AG04450 (cell line): ENCODE measurements at regions not wholly inside any gene's neighbourhood (a gene's known extent, or its start where the extent isn't known, plus 50 kb on each side); places are given as distances from the start of the nearest gene placed in this dataset.

ENCODE experiments used
- CTCF ChIA-PET: fragments of 300-600, 350-600 bp; formaldehyde crosslinking; extraction: SDS; loops from one replicate; lab custom pipeline; 2022; ENCODE audit warnings: antibody characterized with exemption, inconsistent platforms; lab: Charles Lee
- POLR2A ChIA-PET: fragments of 350-600 bp; formaldehyde crosslinking; extraction: SDS; loops from one replicate; lab custom pipeline; 2021; ENCODE audit warnings: antibody characterized with exemption, inconsistent platforms; lab: Yijun Ruan, JAX
- DNase-seq: peaks from one replicate; pipeline ENCODE4 v3.0.0-alpha.2; 2011; ENCODE audit warnings: low read depth, low spot score
- H3K27ac ChIP-seq: one replicate; pipeline ENCODE4 v1.5.1; 2012; ENCODE audit warnings: low read depth, low read length, control low read depth
- H3K27me3 ChIP-seq: one replicate; pipeline ENCODE4 v1.6.0; 2012; ENCODE audit warnings: low read length; ENCODE audit not compliant: control insufficient read depth, insufficient read depth
- H3K4me3 ChIP-seq: 2 replicates; pipeline ENCODE4 v1.5.1; 2011; ENCODE audit warnings: mild to moderate bottlenecking, low read depth, low read length, control low read depth
- H3K9me3 ChIP-seq: 2 replicates; pipeline ENCODE4 v1.5.1; 2012; ENCODE audit warnings: low read length; ENCODE audit not compliant: control insufficient read depth, insufficient read depth
- CTCF ChIP-seq: IDR thresholded peaks from 2 replicates; pipeline ENCODE4 v1.5.1; 2011; ENCODE audit warnings: low read depth, low read length, control low read depth, inconsistent platforms

GRCh38 chr5:88390096-88390441 is 121.4 kb upstream of the TMEM161B start:
- H3K4me3 ChIP-seq: no peak overlapping the region
- CTCF ChIA-PET: interaction anchor here (0.5 kb wide), 1 partner anchor 249 kb away, joined by 4 read pairs; no protein-coding TSS in a partner anchor
- H3K9me3 ChIP-seq: no peaks in the 10 kb centered on the region
- H3K27me3 ChIP-seq: no peaks in the 10 kb centered on the region
- TF ChIP-seq CTCF: no peak
- POLR2A ChIA-PET: no interaction called here
- no peak for DNase-seq
- H3K27ac ChIP-seq: no peak overlapping the region

DNA sequence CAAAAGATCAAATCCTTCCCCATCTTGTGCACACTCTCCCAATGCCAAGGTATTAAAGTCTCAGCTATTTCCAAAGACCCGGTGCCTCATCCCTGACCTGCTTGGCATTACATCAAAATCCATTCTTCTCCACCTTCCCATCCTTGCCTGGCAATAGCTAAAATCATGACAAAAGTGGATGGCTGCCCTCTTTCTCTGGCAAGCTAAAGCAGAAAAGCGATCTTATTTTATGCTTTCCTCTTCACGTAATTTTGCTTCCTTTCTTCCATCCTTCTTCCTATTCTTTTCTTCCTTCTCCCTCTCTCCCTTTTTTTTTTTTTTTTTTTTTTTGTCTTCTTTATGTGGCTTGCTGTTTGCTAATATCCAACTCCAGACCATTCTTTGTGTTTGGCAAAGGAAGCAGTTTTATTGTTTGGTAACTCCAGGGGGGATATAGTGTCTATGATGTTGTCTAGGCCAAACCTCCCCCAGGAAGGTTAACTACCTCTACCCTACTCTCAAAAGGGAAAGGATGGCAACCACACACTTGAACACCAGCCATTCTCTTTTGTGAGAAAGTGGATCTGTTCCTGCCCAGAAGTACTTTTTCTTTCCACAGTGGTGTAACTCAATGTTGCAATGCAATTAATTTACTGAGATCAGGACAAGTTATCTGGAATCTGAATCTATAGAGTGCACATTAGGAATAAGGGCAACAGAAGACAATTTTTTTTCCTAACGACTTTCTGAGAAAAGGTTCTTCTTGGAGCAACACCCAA is 120.9 kb upstream of the TMEM161B start:
- no peak overlapping the region for H3K4me3 ChIP-seq
- no peak for TF ChIP-seq CTCF

GRCh38 chr5:88388476-88389337 is 120.1 kb upstream of the TMEM161B start:
- H3K27ac ChIP-seq: no peak overlapping the region

More for the DNA sequence above, 120.9 kb upstream of the TMEM161B start:
- DNase-seq: no peak
- ChIA-PET POLR2A (no interaction called here), CTCF (interaction anchor here (0.5 kb wide), 1 partner anchor 248 kb away, joined by 4 read pairs; no protein-coding TSS in a partner anchor)
- H3K27ac ChIP-seq: no peak overlapping the region
- no peaks in the 10 kb centered on the region for H3K27me3 ChIP-seq
- H3K9me3 ChIP-seq: no peaks in the 10 kb centered on the region

DNA sequence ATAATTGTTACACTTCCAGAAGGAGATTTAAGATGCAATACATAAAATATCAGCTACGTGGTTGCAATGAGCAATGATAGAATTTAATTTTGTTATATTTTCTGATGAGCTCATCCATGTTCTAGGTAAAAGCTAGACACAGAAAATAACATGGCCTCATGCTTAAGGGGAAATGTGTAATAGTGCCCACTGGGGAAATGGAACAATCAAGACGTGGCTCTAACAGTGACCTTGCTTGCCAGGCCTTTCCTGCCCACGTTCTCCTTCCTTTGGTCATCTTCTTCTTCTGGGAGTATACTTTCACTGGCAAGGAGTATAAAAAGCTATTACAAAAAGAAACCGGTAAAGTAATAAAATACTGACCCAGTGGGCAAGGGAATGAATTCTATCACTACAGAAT is 116.2 kb upstream of the TMEM161B start:
- no peak for TF ChIP-seq CTCF
- Histone ChIP-seq H3K27ac (no peak overlapping the region), H3K9me3 (no peaks in the 10 kb centered on the region), H3K27me3 (no peaks in the 10 kb centered on the region), H3K4me3 (no peak overlapping the region)
- POLR2A ChIA-PET: no interaction called here
- no peak for DNase-seq
- CTCF ChIA-PET: no interaction called here

More at GRCh38 chr5:88388476-88389337, 120.1 kb upstream of the TMEM161B start:
- POLR2A ChIA-PET: no interaction called here
- no peak for DNase-seq
- Histone ChIP-seq H3K4me3 (no peak overlapping the region), H3K9me3 (no peaks in the 10 kb centered on the region), H3K27me3 (no peaks in the 10 kb centered on the region)
- CTCF ChIA-PET: no interaction called here
- TF ChIP-seq CTCF: no peak

GRCh38 chr5:88380332-88380731 is 111.7 kb upstream of the TMEM161B start:
- no peak overlapping the region for H3K27ac ChIP-seq
- no peak overlapping the region for H3K4me3 ChIP-seq
- DNase-seq: no peak
- no peak for TF ChIP-seq CTCF
- ChIA-PET CTCF (no interaction called here), POLR2A (no interaction called here)
- no peaks in the 10 kb centered on the region for H3K9me3 ChIP-seq
- no peaks in the 10 kb centered on the region for H3K27me3 ChIP-seq
